RWPE2 (cell line): ENCODE measurements at regions not wholly inside any gene's neighbourhood (a gene's known extent, or its start where the extent isn't known, plus 50 kb on each side); places are given as distances from the start of the nearest gene placed in this dataset.
"Not testable (repeated sequence)": the region's sequence is repeated elsewhere in the genome, so short reads cannot be mapped to it uniquely, and the experiment has no call there.

ENCODE experiments used
- ATAC-seq: fragments of 200-7000 bp; cut with Tn5 transposase; 3 replicates; pipeline ENCODE4 v1.9.1; 2021; ENCODE audit warnings: low read depth
- DNase-seq: peaks from one replicate; pipeline ENCODE4 v3.0.0-alpha.2; 2020; ENCODE audit warnings: low spot score
- H3K27ac ChIP-seq: fragments of 450-650 bp; 2 replicates; pipeline ENCODE4 v1.5.1; 2017; ENCODE audit warnings: mild to moderate bottlenecking; ENCODE audit not compliant: poor library complexity, severe bottlenecking
- H3K27me3 ChIP-seq: fragments of 250-450 bp; sonication (Bioruptor Pico); 2 replicates; pipeline ENCODE4 v1.5.1; 2021; ENCODE audit warnings: mild to moderate bottlenecking, moderate library complexity; ENCODE audit not compliant: insufficient read depth, poor library complexity, severe bottlenecking
- H3K36me3 ChIP-seq: fragments of 250-450 bp; sonication (Bioruptor Pico); 2 replicates; pipeline ENCODE4 v1.5.1; 2020; ENCODE audit warnings: low read depth, mild to moderate bottlenecking, moderate library complexity
- H3K4me1 ChIP-seq: fragments of 250-450 bp; sonication (Bioruptor Pico); 2 replicates; pipeline ENCODE4 v1.5.1; 2021; ENCODE audit warnings: mild to moderate bottlenecking, moderate library complexity; ENCODE audit not compliant: insufficient read depth, poor library complexity, severe bottlenecking
- H3K4me3 ChIP-seq: fragments of 250-450 bp; sonication (Bioruptor Pico); 2 replicates; pipeline ENCODE4 v1.5.1; 2021; ENCODE audit warnings: mild to moderate bottlenecking, moderate library complexity; ENCODE audit not compliant: severe bottlenecking
- H3K9me3 ChIP-seq: fragments of 250-450 bp; sonication (Bioruptor Pico); 2 replicates; pipeline ENCODE4 v1.5.1; 2021; ENCODE audit warnings: mild to moderate bottlenecking, moderate library complexity; ENCODE audit not compliant: severe bottlenecking
- TF ChIP-seq, protein P1 (sequence below): fragments of 450-650 bp; IDR thresholded peaks from one replicate; pipeline ENCODE4 v1.5.1; 2017; ENCODE audit warnings: mild to moderate bottlenecking, moderate library complexity; ENCODE audit not compliant: poor library complexity, severe bottlenecking

DNA sequence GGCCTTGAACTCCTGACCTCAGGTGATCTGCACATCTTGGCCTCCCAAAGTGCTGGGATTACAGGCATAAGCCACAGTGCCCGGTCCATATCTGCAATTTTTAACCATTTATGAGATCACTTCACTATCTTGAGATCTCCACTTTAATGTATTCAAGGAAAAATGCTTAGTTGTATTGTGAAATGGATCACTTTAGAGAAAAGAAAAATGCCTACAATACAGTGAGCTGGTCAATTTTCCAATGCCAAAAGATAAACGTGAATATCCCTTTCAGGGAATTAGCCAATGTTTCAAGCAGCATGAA lies 82.8 kb upstream of the ZNF217 start:
- TF ChIP-seq, protein P1, sequence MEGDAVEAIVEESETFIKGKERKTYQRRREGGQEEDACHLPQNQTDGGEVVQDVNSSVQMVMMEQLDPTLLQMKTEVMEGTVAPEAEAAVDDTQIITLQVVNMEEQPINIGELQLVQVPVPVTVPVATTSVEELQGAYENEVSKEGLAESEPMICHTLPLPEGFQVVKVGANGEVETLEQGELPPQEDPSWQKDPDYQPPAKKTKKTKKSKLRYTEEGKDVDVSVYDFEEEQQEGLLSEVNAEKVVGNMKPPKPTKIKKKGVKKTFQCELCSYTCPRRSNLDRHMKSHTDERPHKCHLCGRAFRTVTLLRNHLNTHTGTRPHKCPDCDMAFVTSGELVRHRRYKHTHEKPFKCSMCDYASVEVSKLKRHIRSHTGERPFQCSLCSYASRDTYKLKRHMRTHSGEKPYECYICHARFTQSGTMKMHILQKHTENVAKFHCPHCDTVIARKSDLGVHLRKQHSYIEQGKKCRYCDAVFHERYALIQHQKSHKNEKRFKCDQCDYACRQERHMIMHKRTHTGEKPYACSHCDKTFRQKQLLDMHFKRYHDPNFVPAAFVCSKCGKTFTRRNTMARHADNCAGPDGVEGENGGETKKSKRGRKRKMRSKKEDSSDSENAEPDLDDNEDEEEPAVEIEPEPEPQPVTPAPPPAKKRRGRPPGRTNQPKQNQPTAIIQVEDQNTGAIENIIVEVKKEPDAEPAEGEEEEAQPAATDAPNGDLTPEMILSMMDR: no peak
- no peaks in the 10 kb centered on the region for H3K9me3 ChIP-seq
- DNase-seq (no peak), ATAC-seq (no peak)
- no peak overlapping the region for H3K27ac ChIP-seq
- H3K4me3 ChIP-seq: no peak overlapping the region
- no peaks in the 10 kb centered on the region for H3K27me3 ChIP-seq
- peaks cover 6% of the 10 kb centered on the region for H3K4me1 ChIP-seq
- H3K36me3 ChIP-seq: no peaks in the 10 kb centered on the region

GRCh38 chr20:53672484-53673129 lies 79.0 kb upstream of the ZNF217 start:
- H3K4me3 ChIP-seq: no peak overlapping the region

DNA sequence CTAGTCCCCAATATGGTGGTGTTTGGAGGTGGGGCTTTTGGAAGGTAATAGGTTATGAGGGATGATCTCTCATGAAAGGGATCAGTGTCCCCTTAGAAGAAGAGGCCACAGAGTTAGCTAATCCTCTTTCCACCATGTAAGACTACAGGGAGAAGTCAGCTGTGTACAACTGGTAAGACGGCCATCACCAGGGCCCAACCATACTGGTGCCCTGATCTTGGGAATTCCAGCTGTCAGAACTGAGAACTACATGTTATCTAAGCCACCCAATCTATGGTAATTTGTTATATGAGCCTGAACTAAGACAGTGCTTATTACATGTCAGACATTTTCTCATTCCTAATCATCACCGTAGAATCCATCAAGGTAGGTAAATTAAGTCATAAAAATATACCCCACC lies 77.7 kb upstream of the ZNF217 start:
- ATAC-seq: 0 out of 3 replicates have a peak, but pooled peaks have one; percentile 36

More at GRCh38 chr20:53672484-53673129, 79.0 kb upstream of the ZNF217 start:
- ATAC-seq (no peak), DNase-seq (peak; percentile 12)
- Histone ChIP-seq H3K4me1 (no peaks in the 10 kb centered on the region), H3K36me3 (no peaks in the 10 kb centered on the region), H3K9me3 (no peaks in the 10 kb centered on the region), H3K27ac (no peak overlapping the region), H3K27me3 (no peaks in the 10 kb centered on the region)
- TF ChIP-seq, protein P1: no peak

DNA sequence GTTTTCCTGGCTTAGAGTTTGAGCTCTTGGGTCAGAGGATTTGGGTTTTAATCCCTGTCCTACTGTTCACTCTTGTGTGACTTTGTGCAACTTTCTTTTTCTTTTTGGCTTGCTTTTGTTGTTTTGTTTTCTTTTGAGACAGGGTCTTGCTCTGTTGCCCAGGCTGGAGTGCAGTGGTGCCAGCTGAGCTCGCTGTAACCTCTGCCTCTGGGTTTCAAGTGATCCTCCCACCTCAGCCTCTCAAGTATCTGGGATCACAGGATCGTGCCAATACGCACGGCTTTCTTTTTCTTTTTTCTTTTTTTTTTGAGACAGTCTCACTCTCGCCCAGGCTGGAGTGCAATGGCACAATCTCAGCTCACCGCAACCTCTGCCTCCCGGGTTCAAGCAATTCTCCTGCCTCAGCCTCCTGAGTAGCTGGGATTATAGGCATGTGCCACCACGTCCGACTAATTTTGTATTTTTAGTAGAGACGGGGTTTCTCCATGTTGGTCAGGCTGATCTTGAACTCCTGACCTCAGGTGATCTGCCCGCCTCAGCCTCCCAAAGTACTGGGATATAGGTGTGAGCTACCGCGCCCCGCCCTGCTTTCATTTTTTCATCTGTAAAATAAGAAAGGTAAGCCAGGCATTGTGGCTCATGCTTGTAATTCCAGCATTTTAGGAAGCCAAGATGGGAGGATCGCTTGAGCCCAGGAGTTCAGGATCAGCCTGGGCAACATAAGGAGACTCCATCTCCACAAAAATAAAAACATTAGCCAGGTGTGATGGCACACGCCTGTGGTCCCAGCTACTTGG lies 76.1 kb upstream of the ZNF217 start:
- not testable (repeated sequence) for H3K9me3 ChIP-seq, H3K36me3 ChIP-seq, DNase-seq, H3K4me1 ChIP-seq, H3K27ac ChIP-seq, ATAC-seq, H3K27me3 ChIP-seq, H3K4me3 ChIP-seq

More for the DNA sequence above, 77.7 kb upstream of the ZNF217 start:
- Histone ChIP-seq H3K4me3 (no peak overlapping the region), H3K27me3 (no peaks in the 10 kb centered on the region), H3K4me1 (no peaks in the 10 kb centered on the region), H3K9me3 (no peaks in the 10 kb centered on the region), H3K36me3 (no peaks in the 10 kb centered on the region), H3K27ac (no peak overlapping the region)
- TF ChIP-seq, protein P1: no peak
- DNase-seq: peak; percentile 29

DNA sequence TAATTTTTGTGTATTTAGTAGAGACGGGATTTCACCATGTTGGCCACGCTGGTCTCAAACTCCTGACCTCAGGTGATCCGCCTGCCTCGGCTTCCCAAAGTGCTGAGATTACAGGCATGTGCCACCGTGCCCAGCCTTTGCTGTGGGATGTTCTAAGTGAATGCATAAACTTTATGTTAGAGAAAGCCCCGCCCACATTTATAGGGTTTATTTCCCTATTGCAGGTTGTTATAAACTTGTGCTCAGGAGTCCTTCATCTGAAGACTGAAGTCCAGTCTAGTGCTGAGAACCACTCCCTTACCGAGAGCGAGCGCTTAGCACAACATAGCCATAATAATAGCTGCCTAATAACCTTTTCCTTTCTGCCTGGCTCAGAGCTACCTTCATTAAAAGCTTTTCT lies 75.4 kb upstream of the ZNF217 start:
- no peak overlapping the region for H3K4me3 ChIP-seq
- H3K27me3 ChIP-seq: no peaks in the 10 kb centered on the region
- DNase-seq (no peak), ATAC-seq (no peak)
- no peaks in the 10 kb centered on the region for H3K36me3 ChIP-seq
- H3K9me3 ChIP-seq: no peaks in the 10 kb centered on the region
- TF ChIP-seq, protein P1: no peak
- H3K27ac ChIP-seq: no peak overlapping the region
- no peaks in the 10 kb centered on the region for H3K4me1 ChIP-seq
